RWPE1 (cell line): ENCODE measurements at regions not wholly inside any gene's neighbourhood (a gene's known extent, or its start where the extent isn't known, plus 50 kb on each side); places are given as distances from the start of the nearest gene placed in this dataset.

Experiments
- CTCF ChIA-PET: fragments of 350-600 bp; sonication (Branson Sonifier 250); formaldehyde crosslinking; extraction: SDS; loops from one replicate; lab custom pipeline; 2021; lab: Yijun Ruan, JAX
- POLR2A ChIA-PET: fragments of 400-600 bp; formaldehyde crosslinking; extraction: SDS; loops from one replicate; lab custom pipeline; 2020; ENCODE audit warnings: antibody characterized with exemption; ENCODE audit not compliant: low non-redundant PET; lab: Yijun Ruan, JAX
- DNase-seq: peaks from one replicate; pipeline ENCODE4 v3.0.0; 2012; ENCODE audit warnings: low spot score
- H3K27ac ChIP-seq: fragments of 450-650 bp; 2 replicates; pipeline ENCODE4 v1.5.1; 2017
- TF ChIP-seq, protein P1 (sequence below): fragments of 450-650 bp; conservative IDR thresholded peaks from 2 replicates; pipeline ENCODE4 v1.5.1; 2017; ENCODE audit warnings: low read depth, mild to moderate bottlenecking

DNA sequence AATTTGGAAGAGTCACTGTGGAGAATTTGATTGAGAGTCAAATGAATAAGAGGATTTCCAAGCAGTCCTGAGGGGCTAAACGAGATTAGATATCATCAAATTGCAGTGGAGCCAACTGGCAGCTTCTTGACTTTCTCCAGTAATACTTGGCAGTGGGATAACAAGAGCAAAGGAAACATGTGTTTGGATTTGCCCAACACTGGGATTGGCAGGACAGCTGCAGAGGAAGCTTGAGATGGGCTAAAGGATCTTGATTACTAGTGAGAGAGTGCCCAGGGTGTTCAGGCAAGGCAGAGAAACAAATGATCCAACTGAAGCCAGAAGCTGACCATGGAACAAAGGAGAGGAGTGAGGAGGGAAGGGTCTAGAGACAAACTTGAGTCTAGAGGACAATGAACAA is 356.0 kb upstream of the ISL1 start:
- TF ChIP-seq, protein P1, sequence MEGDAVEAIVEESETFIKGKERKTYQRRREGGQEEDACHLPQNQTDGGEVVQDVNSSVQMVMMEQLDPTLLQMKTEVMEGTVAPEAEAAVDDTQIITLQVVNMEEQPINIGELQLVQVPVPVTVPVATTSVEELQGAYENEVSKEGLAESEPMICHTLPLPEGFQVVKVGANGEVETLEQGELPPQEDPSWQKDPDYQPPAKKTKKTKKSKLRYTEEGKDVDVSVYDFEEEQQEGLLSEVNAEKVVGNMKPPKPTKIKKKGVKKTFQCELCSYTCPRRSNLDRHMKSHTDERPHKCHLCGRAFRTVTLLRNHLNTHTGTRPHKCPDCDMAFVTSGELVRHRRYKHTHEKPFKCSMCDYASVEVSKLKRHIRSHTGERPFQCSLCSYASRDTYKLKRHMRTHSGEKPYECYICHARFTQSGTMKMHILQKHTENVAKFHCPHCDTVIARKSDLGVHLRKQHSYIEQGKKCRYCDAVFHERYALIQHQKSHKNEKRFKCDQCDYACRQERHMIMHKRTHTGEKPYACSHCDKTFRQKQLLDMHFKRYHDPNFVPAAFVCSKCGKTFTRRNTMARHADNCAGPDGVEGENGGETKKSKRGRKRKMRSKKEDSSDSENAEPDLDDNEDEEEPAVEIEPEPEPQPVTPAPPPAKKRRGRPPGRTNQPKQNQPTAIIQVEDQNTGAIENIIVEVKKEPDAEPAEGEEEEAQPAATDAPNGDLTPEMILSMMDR, result no peak
- POLR2A ChIA-PET, result no interaction called here

DNA sequence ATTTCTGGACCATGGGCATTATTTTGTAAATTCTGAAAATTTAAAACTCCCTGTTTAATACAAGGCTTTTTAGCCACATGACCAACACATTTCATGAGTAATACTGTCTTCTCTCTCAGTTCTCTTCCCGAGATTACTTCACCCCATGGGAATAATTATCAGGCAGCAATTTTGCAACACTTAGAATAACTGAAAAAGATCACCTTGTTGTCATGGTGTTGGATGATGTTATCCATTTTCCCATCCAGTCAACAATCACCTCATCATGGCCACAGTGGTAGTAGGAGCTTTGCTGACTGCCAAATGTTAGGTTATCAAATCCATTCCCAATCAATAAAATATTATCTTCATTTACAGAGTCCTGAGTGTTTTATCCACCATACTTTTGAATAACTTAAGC is 354.9 kb upstream of the ISL1 start:
- TF ChIP-seq, protein P1, result no peak
- ChIA-PET CTCF (no interaction called here), POLR2A (no interaction called here)
- H3K27ac ChIP-seq, result no peak overlapping the region
- no peak for DNase-seq

More for the DNA sequence above, 356.0 kb upstream of the ISL1 start:
- CTCF ChIA-PET, result no interaction called here
- DNase-seq, result no peak
- H3K27ac ChIP-seq, result no peak overlapping the region

DNA sequence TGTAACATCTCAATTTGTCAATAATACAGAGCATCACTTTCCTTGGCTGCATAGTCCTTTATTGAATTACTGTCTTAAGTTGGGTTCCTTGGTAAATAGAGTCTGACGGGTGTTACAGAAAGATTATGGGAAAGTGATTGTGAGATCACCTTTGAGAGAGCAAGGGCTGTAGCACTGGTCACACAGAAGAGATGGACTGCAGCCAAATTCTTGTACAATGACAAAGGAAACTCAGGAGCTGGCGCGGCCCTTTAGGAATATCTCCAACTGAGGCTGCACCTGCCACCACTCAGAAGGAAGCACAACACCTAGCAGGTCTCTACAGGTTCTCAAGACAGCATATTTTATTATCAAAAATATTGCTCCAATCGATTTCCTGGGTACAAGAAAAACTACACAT is 350.0 kb upstream of the ISL1 start:
- H3K27ac ChIP-seq, result no peak overlapping the region
- CTCF ChIA-PET, result no interaction called here
- no peak for DNase-seq
- TF ChIP-seq, protein P1, result no peak
- POLR2A ChIA-PET, result no interaction called here

DNA sequence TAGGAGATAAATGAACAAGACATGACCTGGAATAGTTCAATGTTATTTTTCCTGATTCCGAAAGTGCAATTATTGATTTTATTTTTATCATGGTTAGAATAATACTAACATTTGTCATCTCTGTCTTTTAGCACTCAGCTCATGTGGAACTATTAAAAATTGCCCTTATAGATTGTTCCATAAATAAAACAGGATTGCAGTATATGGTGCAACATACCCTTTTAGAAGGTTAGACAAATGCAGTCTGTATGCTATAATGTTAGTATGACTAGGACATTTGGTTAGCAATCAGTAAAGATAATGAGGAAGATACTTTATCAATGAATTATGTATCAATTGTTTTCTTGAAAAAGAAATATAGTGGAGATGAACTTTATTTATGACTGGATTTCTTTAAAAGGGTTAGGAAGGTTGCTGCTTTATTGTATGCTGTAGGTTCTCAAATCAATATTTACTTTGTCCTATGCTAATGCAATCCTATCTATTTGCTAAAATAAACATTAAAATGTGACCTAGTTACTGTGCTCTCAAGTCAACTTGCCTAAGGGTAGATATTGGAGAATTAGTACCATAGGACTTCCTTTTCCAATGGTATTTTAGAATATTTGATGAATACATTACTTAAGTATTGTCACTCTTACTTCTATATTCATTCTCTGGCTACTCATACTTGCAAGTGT is 348.9 kb upstream of the ISL1 start:
- no peak overlapping the region for H3K27ac ChIP-seq
- ChIA-PET POLR2A (no interaction called here), CTCF (no interaction called here)
- TF ChIP-seq, protein P1, result no peak
- DNase-seq, result no peak

DNA sequence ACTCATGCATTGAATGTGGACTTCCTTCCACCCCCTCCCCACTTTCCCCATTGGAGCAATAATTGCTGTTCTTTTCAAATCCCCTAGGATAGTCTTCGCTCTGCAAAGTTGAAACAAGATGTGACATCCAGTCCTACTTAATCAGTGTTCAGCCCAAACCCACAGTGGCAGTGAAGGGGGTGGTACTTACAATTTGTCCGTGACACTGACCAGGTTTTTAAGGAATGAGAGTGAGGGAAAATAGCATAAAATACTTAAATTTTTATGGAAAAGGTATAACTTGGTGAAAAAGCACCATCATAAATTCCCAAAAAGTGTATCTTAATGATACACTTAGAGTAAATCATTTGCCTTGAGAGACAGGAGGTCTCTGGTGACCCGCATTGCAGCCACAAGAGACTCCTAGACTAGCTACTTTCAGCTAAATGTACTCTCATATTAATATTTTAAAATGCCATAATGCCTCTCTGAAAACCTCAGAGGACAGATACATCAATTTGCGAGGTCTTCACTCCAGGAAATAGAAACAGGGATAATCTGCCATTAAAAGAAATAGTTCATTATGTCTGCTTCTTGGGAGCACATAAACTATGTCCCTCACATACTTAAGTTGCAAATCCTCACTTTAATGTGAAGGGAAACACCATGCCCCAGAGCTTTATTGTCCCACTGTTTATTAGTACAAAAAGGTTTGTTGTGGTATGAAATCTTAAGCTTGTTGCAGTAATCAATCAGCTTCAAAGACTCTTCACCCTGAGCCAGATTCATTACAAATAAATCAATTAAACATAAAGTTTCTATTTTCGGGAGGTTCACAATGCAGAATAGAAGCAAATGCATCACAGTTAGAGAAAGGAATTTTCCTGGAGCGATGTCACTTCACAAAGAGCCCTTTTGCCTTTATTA is 343.6 kb upstream of the ISL1 start:
- no peak for DNase-seq
- no peak overlapping the region for H3K27ac ChIP-seq
- CTCF ChIA-PET, result interaction anchor here (0.7 kb wide), 1 partner anchor 968 kb away, joined by 3 read pairs; no protein-coding TSS in a partner anchor
- POLR2A ChIA-PET, result no interaction called here
- TF ChIP-seq, protein P1, result no peak

DNA sequence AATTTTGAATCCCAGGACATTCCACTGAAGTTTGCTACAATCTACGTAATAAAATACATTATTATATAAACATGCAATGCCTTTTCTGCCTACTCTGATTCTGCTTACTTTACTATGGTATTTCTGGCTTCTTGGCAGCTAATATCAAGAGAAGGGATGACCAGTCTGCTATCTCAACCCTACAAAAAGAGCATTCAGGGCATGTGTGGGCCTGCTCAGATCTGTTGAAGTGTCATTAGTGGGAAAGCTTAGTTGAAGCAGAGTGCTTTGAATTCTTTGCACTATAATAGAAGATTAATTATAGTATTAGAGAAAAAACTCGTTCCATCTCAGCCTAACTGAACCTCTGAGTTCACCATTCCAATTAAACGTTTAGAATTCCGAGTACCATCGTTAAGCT is 339.5 kb upstream of the ISL1 start:
- peak; percentile 30 for DNase-seq
- TF ChIP-seq, protein P1, result no peak
- no peak overlapping the region for H3K27ac ChIP-seq
- POLR2A ChIA-PET, result no interaction called here
- CTCF ChIA-PET, result no interaction called here
